ENCODE measurements at regions not wholly inside any gene's neighbourhood (a gene's known extent, or its start where the extent isn't known, plus 50 kb on each side); places are given as distances from the start of the nearest gene placed in this dataset.

- no peak overlapping the region for H3K4me3 ChIP-seq (ENCODE audit: low read depth, low read length)
- no peak for DNase-seq (ENCODE audit: low read depth)
- no peak for TF ChIP-seq CTCF (conservative IDR thresholded peaks at IDR 0.05; ENCODE audit: low read depth, low read length)
Measured at GRCh38 chr1:89472253-89472652, 52.4 kb upstream of the LRRC8B start.

GRCh38 chr1:89472886-89473417, 51.7 kb upstream of the LRRC8B start:
- TF ChIP-seq CTCF (conservative IDR thresholded peaks at IDR 0.05; ENCODE audit: low read depth, low read length): no peak
- H3K4me3 ChIP-seq (ENCODE audit: low read depth, low read length): no peak overlapping the region
- DNase-seq (ENCODE audit: low read depth): no peak
